Activated naive CD4-positive, alpha-beta T cell treated with Interleukin-2 at 50 U/mL for 16 hours (primary cell): ENCODE measurements at regions not wholly inside any gene's neighbourhood (a gene's known extent, or its start where the extent isn't known, plus 50 kb on each side); places are given as distances from the start of the nearest gene placed in this dataset.

Experiments used
- DNase-seq: peaks from one replicate; pipeline ENCODE4 v3.0.0-alpha.2; 2020

- no peak for DNase-seq
These were observed 1140.1 kb downstream of the BRD1 start for GRCh38 chr22:48687606-48688005.

- no peak for DNase-seq
These were observed 1140.9 kb downstream of the BRD1 start for GRCh38 chr22:48686694-48687302.

DNA sequence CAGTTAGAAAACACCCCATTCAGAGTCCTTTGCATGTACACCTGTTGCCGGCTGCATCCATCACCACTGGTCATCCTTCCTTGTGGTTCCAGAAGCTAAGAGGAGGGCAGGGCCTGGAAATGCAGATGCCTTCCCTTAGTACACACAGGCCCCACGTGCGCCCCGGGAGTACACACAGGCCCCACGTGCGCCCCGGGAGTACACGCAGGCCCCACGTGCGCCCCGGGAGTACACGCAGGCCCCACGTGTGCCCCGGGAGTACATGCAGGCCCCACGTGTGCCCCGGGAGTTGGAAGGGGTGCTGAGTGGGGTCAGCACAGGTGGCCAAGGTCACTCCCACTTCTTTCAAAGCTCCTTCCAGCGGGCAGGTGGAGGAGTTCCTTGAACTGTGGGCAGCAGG lies 1141.9 kb downstream of the BRD1 start:
- no peak for DNase-seq

DNA sequence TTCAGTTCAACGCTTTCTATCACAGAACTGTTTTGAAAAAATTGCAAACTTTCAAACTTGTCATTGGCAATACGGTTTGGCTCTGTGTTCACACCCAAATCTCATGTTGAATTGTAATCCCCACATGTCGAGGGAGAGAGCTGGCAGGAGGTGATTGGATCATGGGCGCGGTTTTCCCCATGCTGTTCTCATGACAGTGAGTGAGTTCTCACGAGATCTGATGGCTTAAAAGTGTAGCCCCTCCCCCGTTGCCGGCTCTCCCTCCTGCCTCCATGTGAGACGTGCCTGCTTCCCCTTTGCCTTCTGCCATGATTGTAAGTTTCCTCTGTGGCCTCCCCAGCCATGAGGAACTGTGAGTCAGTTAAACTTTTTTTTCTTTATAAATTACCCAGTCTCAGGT lies 1144.0 kb downstream of the BRD1 start:
- no peak for DNase-seq

GRCh38 chr22:48682504-48682903 lies 1145.2 kb downstream of the BRD1 start:
- no peak for DNase-seq

DNA sequence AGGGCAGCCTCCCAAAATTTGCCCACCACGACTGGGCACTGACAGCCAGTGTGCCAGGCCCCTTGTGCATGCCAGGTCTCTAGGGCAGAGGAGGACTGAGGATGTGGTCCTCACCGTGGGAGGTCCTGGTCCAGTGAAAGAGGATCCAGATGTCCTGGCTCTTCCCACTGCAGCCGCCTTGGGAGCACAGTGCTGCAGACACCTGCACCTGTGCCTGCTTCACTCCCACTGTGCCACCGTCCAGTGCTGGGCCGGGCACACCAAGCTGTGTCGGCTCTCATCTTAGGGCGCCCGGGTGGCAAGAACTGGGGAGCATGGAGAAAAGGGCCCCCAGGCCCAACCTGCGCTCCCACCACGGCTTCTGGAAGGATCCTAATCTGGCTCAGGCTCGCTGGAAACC lies 1147.1 kb downstream of the BRD1 start:
- DNase-seq, result no peak

DNA sequence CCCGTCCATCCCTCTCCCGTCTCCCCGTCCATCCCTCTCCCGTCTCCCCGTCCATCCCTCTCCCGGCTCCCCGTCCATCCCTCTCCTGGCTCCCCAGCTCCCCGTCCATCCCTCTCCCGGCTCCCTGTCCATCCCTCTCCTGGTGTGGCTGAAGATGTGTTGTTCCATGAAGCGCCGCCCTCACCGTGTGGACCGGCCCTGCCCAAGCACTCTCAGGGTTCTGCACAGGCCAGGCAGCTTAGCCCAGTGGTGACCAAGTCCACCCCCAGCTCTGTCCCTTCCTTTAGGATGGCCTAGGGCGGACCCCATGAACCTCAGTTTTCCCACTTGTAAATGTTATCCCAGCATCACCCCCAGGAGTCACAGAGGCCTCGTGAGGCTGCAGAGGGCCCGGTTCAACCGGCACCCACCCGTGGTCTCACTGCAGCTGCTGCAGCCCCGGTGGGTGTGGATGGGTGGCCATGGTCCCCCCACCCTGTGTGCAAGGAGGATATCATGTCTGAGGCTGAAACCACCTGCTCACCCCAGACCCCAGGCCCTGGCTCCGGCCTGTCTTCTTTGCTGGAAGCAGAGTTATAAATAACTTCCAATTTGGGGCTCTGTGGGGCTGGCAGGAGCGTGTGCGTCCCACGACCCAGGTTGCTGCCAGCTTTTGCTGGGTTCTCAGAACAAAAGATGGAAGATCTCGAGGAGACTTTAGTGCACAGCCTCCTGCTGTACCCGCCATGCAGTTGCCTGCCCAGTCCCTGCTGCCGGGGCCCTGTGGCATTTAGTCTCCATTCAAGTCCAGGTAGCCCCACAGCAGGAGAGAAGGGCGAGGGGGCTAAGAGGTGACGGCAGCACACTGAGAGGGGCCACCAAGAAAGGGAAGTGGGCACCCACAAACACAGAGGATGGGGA lies 1147.8 kb downstream of the BRD1 start:
- no peak for DNase-seq

- DNase-seq, result no peak
These were observed 1149.2 kb downstream of the BRD1 start for GRCh38 chr22:48678171-48679135.

DNA sequence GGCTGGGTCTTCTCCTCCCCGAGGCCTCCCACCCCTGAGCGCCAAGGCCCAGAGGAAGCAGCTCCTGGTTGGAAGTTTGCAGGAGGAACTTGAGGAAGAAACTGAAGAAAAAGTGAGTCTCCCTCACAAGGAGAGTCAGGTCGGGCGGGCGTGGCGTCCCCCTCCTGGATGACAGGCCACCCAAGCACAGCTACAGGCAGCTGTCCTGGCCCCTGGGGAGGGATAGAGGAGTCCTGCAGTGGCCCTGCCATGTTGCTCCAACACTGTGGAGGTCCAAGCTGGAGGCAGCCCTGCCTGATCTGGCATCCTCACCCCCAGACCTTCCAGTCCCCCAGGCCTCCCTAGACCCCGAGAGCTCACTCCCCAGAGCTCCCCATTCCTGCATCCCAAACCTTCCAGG lies 1150.1 kb downstream of the BRD1 start:
- no peak for DNase-seq

GRCh38 chr22:48677168-48677520 lies 1150.5 kb downstream of the BRD1 start:
- DNase-seq, result no peak

DNA sequence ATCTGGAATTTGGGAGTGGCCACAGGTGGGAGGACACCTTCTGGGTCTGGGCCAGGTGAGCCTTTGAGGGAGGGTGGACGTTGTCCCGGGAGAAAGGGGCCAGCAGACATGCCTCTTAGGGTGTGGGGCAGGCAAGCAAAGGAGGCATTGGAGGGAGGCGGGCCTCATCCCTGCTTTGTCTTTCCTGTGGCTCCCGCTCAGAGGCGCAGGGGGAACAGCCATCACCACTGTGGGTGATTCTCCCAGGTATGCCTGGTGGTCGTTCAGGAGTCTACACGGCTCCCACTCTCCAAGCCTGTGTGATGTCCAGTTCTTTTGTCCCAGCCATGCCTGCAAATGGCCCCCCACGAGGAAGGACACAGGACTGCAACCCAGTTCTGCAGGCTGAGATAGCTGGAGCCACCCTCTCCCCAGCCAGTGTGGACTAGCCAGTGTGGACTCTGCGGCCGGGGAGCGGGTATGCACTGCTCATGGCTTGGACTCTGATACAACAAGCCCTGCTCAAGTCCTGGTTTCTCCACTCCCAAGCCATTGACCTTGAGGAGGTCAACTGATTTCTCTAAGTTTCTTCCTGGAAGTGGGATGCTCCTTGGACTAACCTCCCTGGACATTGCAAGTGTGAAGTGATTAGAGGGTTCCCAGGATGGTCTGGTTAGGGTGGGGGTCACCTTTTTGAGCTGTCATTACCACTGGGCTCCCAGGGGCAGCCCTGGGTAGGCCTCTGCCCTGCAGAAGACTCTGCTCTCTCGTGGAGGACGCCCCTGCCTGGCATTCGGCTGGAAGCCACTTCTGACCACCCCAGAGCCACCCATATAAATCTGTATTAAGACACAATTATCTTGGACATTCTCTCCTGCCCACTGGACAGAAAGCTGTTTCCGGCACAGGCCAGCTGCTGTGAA lies 1151.2 kb downstream of the BRD1 start:
- DNase-seq, result no peak

GRCh38 chr22:48675830-48676145 lies 1151.9 kb downstream of the BRD1 start:
- DNase-seq, result no peak

- DNase-seq, result no peak
These were observed 1152.4 kb downstream of the BRD1 start for GRCh38 chr22:48675141-48675829.

DNA sequence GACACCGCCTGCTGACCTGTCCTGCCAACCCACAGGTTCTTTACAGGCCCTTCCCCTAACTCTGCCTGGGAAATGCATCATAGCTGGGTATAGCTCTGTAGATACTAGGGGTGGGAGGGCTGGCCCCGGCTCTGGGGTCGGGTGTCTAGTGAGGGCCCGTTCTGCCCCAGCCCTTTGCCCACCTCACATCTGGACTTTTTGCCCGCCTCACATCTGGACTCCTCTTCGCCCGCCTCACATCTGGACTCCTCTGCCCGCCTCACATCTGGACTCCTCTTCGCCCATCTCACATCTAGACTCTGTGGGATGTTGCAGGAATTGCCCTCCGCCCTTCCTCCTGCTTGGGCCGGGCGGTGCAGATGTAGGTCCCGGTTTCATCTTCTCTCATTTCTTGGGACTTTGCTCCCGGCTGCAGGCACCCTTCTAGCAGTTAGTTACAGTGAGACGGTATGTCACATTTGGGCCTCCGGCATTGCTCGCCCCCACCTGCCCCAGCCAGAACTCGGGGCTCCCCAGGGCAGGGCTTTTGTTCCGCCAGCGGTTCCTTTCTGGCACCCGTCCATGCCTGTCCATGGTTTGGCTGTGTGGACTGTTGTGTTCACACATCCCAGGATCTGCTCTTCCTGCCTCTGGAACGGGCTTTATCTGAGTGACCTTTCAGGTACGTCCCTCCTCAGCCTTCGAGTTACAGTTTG lies 1153.7 kb downstream of the BRD1 start:
- DNase-seq, result no peak

DNA sequence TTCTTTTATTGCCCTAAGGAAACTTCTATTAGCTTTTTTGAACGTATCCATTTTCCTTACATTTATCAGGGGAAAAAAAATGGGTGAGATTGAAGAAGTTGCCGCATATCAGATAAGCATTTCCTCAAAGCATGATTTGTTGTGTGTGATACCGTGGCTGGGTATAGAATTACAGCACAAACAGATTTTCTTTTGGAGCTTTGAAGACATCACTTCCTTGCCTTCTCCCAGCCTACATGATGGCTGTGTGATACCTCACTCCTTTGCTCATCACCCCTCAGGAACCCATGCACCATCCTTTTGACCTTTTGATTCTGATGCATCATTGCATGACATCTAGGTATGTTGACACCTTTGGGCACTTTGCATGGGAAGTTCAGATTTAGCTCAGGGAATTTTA lies 1155.3 kb downstream of the BRD1 start:
- DNase-seq, result no peak

- DNase-seq, result no peak
These were observed 1156.9 kb downstream of the BRD1 start for GRCh38 chr22:48670731-48671130.

DNA sequence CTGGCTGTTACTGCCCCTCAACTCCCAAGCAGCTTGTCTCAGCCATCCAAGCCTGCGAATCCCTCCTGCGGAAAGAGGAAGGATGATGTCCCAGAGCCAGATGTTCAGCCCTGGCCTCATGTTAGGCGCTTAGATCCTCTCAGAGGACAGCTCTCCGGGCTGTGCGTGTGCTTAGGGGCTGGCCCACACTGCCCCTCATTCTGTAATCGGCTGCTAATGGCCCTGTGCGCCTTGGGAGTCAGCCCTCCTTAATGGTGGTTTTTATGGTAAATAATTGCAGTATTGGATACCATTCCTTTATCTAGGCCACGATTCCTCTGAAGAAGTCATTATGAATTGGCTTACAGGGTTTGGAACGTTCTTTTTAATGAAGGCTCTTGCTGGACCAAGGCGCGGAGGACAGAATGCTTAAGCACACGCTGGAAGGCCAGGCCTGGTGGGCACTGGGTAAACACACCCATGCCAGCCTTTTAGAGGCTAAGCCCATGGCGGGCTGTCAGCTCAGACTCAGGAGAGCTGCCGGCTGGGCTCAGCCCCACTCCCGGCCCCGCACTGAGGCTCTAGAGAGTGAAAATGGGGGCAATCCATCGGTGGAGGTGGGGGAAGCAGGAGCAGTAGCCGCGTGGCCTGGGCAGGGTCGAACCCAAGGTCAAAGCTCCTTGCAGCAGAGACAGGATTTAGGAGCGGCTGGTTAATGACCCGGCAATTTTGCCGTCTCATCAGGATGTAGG lies 1157.5 kb downstream of the BRD1 start:
- DNase-seq, result no peak

DNA sequence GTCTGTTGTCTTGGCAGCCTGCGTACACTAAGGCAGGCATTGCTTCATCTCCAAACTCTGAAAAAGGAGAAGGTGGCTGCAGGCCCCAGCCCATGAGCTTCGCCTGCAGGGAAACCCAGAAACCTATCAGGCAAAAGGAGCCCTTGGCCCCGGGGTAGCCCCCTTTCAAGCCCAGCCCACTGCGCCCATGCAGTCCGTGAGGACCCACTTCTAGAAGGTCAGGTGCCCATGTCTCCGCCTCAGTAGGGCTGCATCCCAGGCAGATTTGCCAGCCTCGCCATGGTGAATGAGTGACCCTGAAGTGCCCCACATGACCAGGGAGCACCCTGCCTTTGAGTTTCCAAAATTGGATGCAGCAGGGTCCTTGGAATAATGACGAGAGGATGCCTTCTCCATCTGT lies 1158.4 kb downstream of the BRD1 start:
- no peak for DNase-seq

- DNase-seq, result no peak
These were observed 1160.4 kb downstream of the BRD1 start for GRCh38 chr22:48667289-48667688.

- no peak for DNase-seq
These were observed 1161.1 kb downstream of the BRD1 start for GRCh38 chr22:48666620-48667019.
